Adipocyte (in vitro differentiated cells): ENCODE measurements at regions not wholly inside any gene's neighbourhood (a gene's known extent, or its start where the extent isn't known, plus 50 kb on each side); places are given as distances from the start of the nearest gene placed in this dataset.
"Not testable (repeated sequence)": the region's sequence is repeated elsewhere in the genome, so short reads cannot be mapped to it uniquely, and the experiment has no call there.

ENCODE experiments used
- DNase-seq: peaks from one replicate; pipeline ENCODE4 v3.0.0-alpha.2; 2015; ENCODE audit warnings: low read depth
- H3K27me3 ChIP-seq: replicated peaks from 2 replicates; pipeline ENCODE4 v1.7.0; 2013; ENCODE audit warnings: mild to moderate bottlenecking, low read length, moderate library complexity; ENCODE audit not compliant: control insufficient read depth, insufficient read depth
- H3K36me3 ChIP-seq: 2 replicates; pipeline ENCODE4 v1.7.0; 2013; ENCODE audit warnings: low read length, mild to moderate bottlenecking, moderate library complexity; ENCODE audit not compliant: control insufficient read depth, insufficient read depth, severe bottlenecking
- H3K4me1 ChIP-seq: 2 replicates; pipeline ENCODE4 v1.7.0; 2013; ENCODE audit warnings: mild to moderate bottlenecking, low read length, moderate library complexity; ENCODE audit not compliant: control insufficient read depth, insufficient read depth
- H3K4me3 ChIP-seq: 2 replicates; pipeline ENCODE4 v1.7.0; 2013; ENCODE audit warnings: mild to moderate bottlenecking, low read length, moderate library complexity
- H3K9ac ChIP-seq: 2 replicates; pipeline ENCODE4 v1.7.0; 2013; ENCODE audit warnings: mild to moderate bottlenecking, low read length, moderate library complexity
- H3K9me3 ChIP-seq: 2 replicates; pipeline ENCODE4 v1.7.0; 2013; ENCODE audit warnings: mild to moderate bottlenecking, low read length, moderate library complexity; ENCODE audit not compliant: control insufficient read depth

- no peak overlapping the region for H3K9ac ChIP-seq
- H3K36me3 ChIP-seq = no peaks in the 10 kb centered on the region
- no peaks in the 10 kb centered on the region for H3K9me3 ChIP-seq
- no peak for DNase-seq
- no peaks in the 10 kb centered on the region for H3K27me3 ChIP-seq
- no peak overlapping the region for H3K4me3 ChIP-seq
- no peaks in the 10 kb centered on the region for H3K4me1 ChIP-seq
These were observed 371.6 kb downstream of the TAFA4 start for GRCh38 chr3:68560728-68561127.

- Histone ChIP-seq H3K4me3 (no peak overlapping the region), H3K9ac (no peak overlapping the region), H3K4me1 (no peaks in the 10 kb centered on the region), H3K9me3 (no peaks in the 10 kb centered on the region), H3K36me3 (no peaks in the 10 kb centered on the region), H3K27me3 (no peaks in the 10 kb centered on the region)
- no peak for DNase-seq
These were observed 396.6 kb downstream of the TAFA4 start for GRCh38 chr3:68535782-68536181.

GRCh38 chr3:68523330-68523729, 409.0 kb downstream of the TAFA4 start:
- Histone ChIP-seq H3K9me3 (no peaks in the 10 kb centered on the region), H3K36me3 (no peaks in the 10 kb centered on the region), H3K9ac (no peak overlapping the region), H3K4me1 (no peaks in the 10 kb centered on the region), H3K27me3 (no peaks in the 10 kb centered on the region), H3K4me3 (no peak overlapping the region)
- no peak for DNase-seq

GRCh38 chr3:68515237-68515636, 417.1 kb downstream of the TAFA4 start:
- Histone ChIP-seq H3K4me3 (no peak overlapping the region), H3K9me3 (no peaks in the 10 kb centered on the region), H3K27me3 (no peaks in the 10 kb centered on the region), H3K9ac (no peak overlapping the region), H3K36me3 (no peaks in the 10 kb centered on the region), H3K4me1 (no peaks in the 10 kb centered on the region)
- no peak for DNase-seq

GRCh38 chr3:68504201-68504600, 428.1 kb downstream of the TAFA4 start:
- Histone ChIP-seq H3K4me1 (no peaks in the 10 kb centered on the region), H3K27me3 (no peaks in the 10 kb centered on the region), H3K36me3 (no peaks in the 10 kb centered on the region), H3K4me3 (no peak overlapping the region), H3K9ac (no peak overlapping the region), H3K9me3 (peaks cover 11% of the 10 kb centered on the region)
- no peak for DNase-seq

- not testable (repeated sequence) for DNase-seq, H3K4me1 ChIP-seq, H3K27me3 ChIP-seq, H3K36me3 ChIP-seq, H3K9ac ChIP-seq, H3K4me3 ChIP-seq, H3K9me3 ChIP-seq
These were observed 446.5 kb downstream of the TAFA4 start for GRCh38 chr3:68485845-68486244.

- Histone ChIP-seq H3K9ac (no peak overlapping the region), H3K36me3 (no peaks in the 10 kb centered on the region), H3K9me3 (no peaks in the 10 kb centered on the region), H3K4me3 (no peak overlapping the region), H3K4me1 (no peaks in the 10 kb centered on the region), H3K27me3 (no peaks in the 10 kb centered on the region)
- no peak for DNase-seq
These were observed 447.3 kb downstream of the TAFA4 start for GRCh38 chr3:68485051-68485450.

- DNase-seq = no peak
- Histone ChIP-seq H3K27me3 (no peaks in the 10 kb centered on the region), H3K4me1 (no peaks in the 10 kb centered on the region), H3K9me3 (no peaks in the 10 kb centered on the region), H3K9ac (no peak overlapping the region), H3K36me3 (no peaks in the 10 kb centered on the region), H3K4me3 (no peak overlapping the region)
These were observed 448.7 kb downstream of the TAFA4 start for GRCh38 chr3:68483601-68484000.

- Histone ChIP-seq H3K4me3 (no peak overlapping the region), H3K9ac (no peak overlapping the region), H3K9me3 (no peaks in the 10 kb centered on the region), H3K27me3 (no peaks in the 10 kb centered on the region), H3K4me1 (no peaks in the 10 kb centered on the region), H3K36me3 (no peaks in the 10 kb centered on the region)
- DNase-seq = no peak
These were observed 449.3 kb downstream of the TAFA4 start for GRCh38 chr3:68483041-68483440.

GRCh38 chr3:68482565-68482964, 449.8 kb downstream of the TAFA4 start:
- no peaks in the 10 kb centered on the region for H3K4me1 ChIP-seq
- no peak overlapping the region for H3K4me3 ChIP-seq
- no peak for DNase-seq
- H3K27me3 ChIP-seq = no peaks in the 10 kb centered on the region
- no peak overlapping the region for H3K9ac ChIP-seq
- H3K36me3 ChIP-seq = no peaks in the 10 kb centered on the region
- no peaks in the 10 kb centered on the region for H3K9me3 ChIP-seq

GRCh38 chr3:68479779-68480178, 452.6 kb downstream of the TAFA4 start:
- H3K4me1 ChIP-seq = no peaks in the 10 kb centered on the region
- no peaks in the 10 kb centered on the region for H3K27me3 ChIP-seq
- no peak overlapping the region for H3K9ac ChIP-seq
- no peak for DNase-seq
- no peak overlapping the region for H3K4me3 ChIP-seq
- no peaks in the 10 kb centered on the region for H3K9me3 ChIP-seq
- no peaks in the 10 kb centered on the region for H3K36me3 ChIP-seq

GRCh38 chr3:68468695-68469375, 463.5 kb downstream of the TAFA4 start:
- Histone ChIP-seq H3K4me1 (no peaks in the 10 kb centered on the region), H3K4me3 (no peak overlapping the region), H3K9ac (no peak overlapping the region), H3K27me3 (no peaks in the 10 kb centered on the region), H3K9me3 (no peaks in the 10 kb centered on the region), H3K36me3 (no peaks in the 10 kb centered on the region)
- DNase-seq = no peak
